Suppressor macrophage treated with lipopolysaccharide for 1 hour (primary cell): ENCODE measurements at regions not wholly inside any gene's neighbourhood (a gene's known extent, or its start where the extent isn't known, plus 50 kb on each side); places are given as distances from the start of the nearest gene placed in this dataset.
"Not testable (repeated sequence)": the region's sequence is repeated elsewhere in the genome, so short reads cannot be mapped to it uniquely, and the experiment has no call there.

Experiments
- DNase-seq, 3 donors: peaks; one replicate each; pipeline ENCODE4 v3.0.0-alpha.2; 2020 to 2022

- DNase-seq = no peak
Observed at GRCh38 chr17:27209316-27209715, 84.6 kb upstream of the WSB1 start.

GRCh38 chr17:27210809-27211208 is 83.1 kb upstream of the WSB1 start:
- DNase-seq = not testable (repeated sequence)

- DNase-seq = peak; percentile 57 to 74 (median 68)
Observed at GRCh38 chr17:27216836-27217235, 77.1 kb upstream of the WSB1 start.

- peak; percentile 86 to 90 (median 88) for DNase-seq
Observed at GRCh38 chr17:27217631-27218030, 76.3 kb upstream of the WSB1 start.

GRCh38 chr17:27218041-27218440 is 75.9 kb upstream of the WSB1 start:
- DNase-seq = no peak

GRCh38 chr17:27218719-27219488 is 75.0 kb upstream of the WSB1 start:
- DNase-seq = no peak

GRCh38 chr17:27222515-27222914 is 71.4 kb upstream of the WSB1 start:
- no peak for DNase-seq

- DNase-seq = peak; percentile 44 to 56 (median 52)
Observed at GRCh38 chr17:27224526-27225315, 69.2 kb upstream of the WSB1 start.

- DNase-seq = peak; percentile 38 to 53 (median 49)
Observed at GRCh38 chr17:27226611-27227230, 67.2 kb upstream of the WSB1 start.

- DNase-seq = no peak
Observed at GRCh38 chr17:27230996-27231395, 62.9 kb upstream of the WSB1 start.

GRCh38 chr17:27232328-27232727 is 61.6 kb upstream of the WSB1 start:
- no peak for DNase-seq

GRCh38 chr17:27233059-27233458 is 60.9 kb upstream of the WSB1 start:
- DNase-seq = no peak

GRCh38 chr17:27233776-27234175 is 60.1 kb upstream of the WSB1 start:
- peak; percentile 57 to 78 (median 72) for DNase-seq

- DNase-seq = peak; percentile 87 to 93 (median 89)
Observed at GRCh38 chr17:27236717-27237315, 57.1 kb upstream of the WSB1 start.

GRCh38 chr17:27237890-27238289 is 56.0 kb upstream of the WSB1 start:
- no peak for DNase-seq

GRCh38 chr17:27239046-27239445 is 54.9 kb upstream of the WSB1 start:
- DNase-seq = peak; percentile 61 to 79 (median 78)

- no peak for DNase-seq
Observed at GRCh38 chr17:27239584-27239983, 54.3 kb upstream of the WSB1 start.

- DNase-seq = no peak
Observed at GRCh38 chr17:27240086-27240801, 53.7 kb upstream of the WSB1 start.

GRCh38 chr17:27240802-27241155 is 53.1 kb upstream of the WSB1 start:
- DNase-seq = no peak

- peak; percentile 49 to 77 (median 51) for DNase-seq
Observed at GRCh38 chr17:27241346-27241946, 52.5 kb upstream of the WSB1 start.

- no peak for DNase-seq
Observed at GRCh38 chr17:27242951-27243350, 51.0 kb upstream of the WSB1 start.

- DNase-seq = no peak
Observed at GRCh38 chr17:27244011-27244410, 49.9 kb upstream of the WSB1 start.
